ENCODE measurements at regions not wholly inside any gene's neighbourhood (a gene's known extent, or its start where the extent isn't known, plus 50 kb on each side); places are given as distances from the start of the nearest gene placed in this dataset.

- CTCF ChIA-PET: no interaction called here
- DNase-seq: no peak
These were observed 365.2 kb downstream of the SPATA31D1 start for GRCh38 chr9:82353631-82354278.

DNA sequence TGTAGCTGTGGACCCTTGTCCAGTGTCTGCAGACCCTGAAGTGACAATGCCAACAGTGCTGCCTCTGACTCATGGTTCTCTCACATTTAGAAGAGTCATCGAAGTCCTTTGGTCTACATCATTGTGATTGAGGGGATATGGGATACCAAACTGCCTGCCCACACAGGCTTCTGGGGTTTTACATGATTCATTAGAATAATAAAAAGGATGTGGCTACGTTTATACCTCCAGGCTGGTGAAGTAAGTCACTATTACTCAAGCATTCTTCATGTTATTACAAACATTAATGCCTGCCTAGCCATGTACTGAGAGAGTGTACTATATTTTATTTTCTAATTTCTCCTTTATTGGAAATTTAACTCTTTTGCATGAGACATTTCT lies 365.7 kb downstream of the SPATA31D1 start:
- ChIA-PET CTCF (no interaction called here), POLR2A (no interaction called here)
- Mint-ChIP-seq H3K27ac (no peak overlapping the region), H3K9me3 (ENCODE audit: insufficient read depth) (peaks cover 10% of the 10 kb centered on the region), H3K27me3 (ENCODE audit: low read depth) (no peaks in the 10 kb centered on the region), H3K4me3 (no peak overlapping the region), H3K36me3 (ENCODE audit: low read depth) (no peaks in the 10 kb centered on the region), H3K4me1 (ENCODE audit: low read depth) (no peaks in the 10 kb centered on the region)
- no peak for DNase-seq
- ATAC-seq: no peak

More at GRCh38 chr9:82353631-82354278, 365.2 kb downstream of the SPATA31D1 start:
- Mint-ChIP-seq H3K36me3 (ENCODE audit: low read depth) (no peaks in the 10 kb centered on the region), H3K4me3 (no peak overlapping the region), H3K4me1 (ENCODE audit: low read depth) (no peaks in the 10 kb centered on the region), H3K27me3 (ENCODE audit: low read depth) (no peaks in the 10 kb centered on the region), H3K9me3 (ENCODE audit: insufficient read depth) (peaks cover 10% of the 10 kb centered on the region), H3K27ac (no peak overlapping the region)
- POLR2A ChIA-PET: no interaction called here
- no peak for ATAC-seq

DNA sequence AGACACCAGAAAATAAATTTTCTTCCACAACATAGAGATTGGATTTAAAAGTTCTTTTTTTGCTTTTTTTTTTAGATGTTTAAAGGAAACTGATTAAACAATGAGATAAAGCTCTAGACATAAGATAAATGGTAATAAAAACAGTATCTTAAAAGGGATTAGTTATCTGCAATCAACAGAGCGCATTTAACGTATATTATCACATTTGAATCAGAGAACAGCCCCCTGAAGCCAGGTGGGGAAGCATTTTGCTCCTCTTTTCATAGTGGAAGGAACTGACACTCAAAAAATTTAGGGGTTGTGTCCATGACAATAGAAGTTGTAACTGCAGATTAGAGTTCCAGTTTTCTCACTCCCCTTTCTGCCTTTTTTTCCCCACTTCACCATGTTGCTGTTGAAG lies 367.6 kb downstream of the SPATA31D1 start:
- Mint-ChIP-seq H3K9me3 (ENCODE audit: insufficient read depth) (peaks cover 10% of the 10 kb centered on the region), H3K4me1 (ENCODE audit: low read depth) (no peaks in the 10 kb centered on the region), H3K4me3 (no peak overlapping the region), H3K27ac (no peak overlapping the region), H3K27me3 (ENCODE audit: low read depth) (no peaks in the 10 kb centered on the region), H3K36me3 (ENCODE audit: low read depth) (no peaks in the 10 kb centered on the region)
- ChIA-PET POLR2A (no interaction called here), CTCF (no interaction called here)
- DNase-seq (no peak), ATAC-seq (no peak)

DNA sequence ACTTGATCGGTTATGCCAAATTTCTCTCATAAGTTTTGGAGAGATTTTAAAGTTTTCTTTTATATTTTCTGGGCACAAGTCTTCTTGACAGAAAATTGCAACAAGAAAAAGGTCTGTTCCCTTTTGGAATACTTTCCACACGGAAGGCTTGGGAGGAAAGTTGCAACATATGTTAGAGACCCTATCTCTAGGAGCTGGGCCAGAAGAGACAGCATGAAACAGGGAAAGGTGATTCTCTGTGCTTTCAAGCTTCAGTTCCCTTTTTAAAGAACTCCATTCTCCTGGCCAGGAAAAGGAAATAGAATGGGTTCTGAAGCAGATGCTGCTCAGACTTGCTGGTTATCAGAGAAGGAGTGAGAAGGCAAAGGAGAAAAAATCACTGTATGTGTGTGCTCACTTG lies 368.3 kb downstream of the SPATA31D1 start:
- Mint-ChIP-seq H3K27me3 (ENCODE audit: low read depth) (no peaks in the 10 kb centered on the region), H3K4me3 (no peak overlapping the region), H3K27ac (no peak overlapping the region), H3K9me3 (ENCODE audit: insufficient read depth) (peaks cover 10% of the 10 kb centered on the region), H3K4me1 (ENCODE audit: low read depth) (no peaks in the 10 kb centered on the region), H3K36me3 (ENCODE audit: low read depth) (no peaks in the 10 kb centered on the region)
- DNase-seq (no peak), ATAC-seq (no peak)
- CTCF ChIA-PET: no interaction called here
- POLR2A ChIA-PET: no interaction called here

- Mint-ChIP-seq H3K36me3 (ENCODE audit: low read depth) (no peaks in the 10 kb centered on the region), H3K9me3 (ENCODE audit: insufficient read depth) (peaks cover 10% of the 10 kb centered on the region), H3K4me3 (no peak overlapping the region), H3K4me1 (ENCODE audit: low read depth) (no peaks in the 10 kb centered on the region), H3K27ac (no peak overlapping the region), H3K27me3 (ENCODE audit: low read depth) (no peaks in the 10 kb centered on the region)
- ATAC-seq (no peak), DNase-seq (no peak)
- ChIA-PET POLR2A (no interaction called here), CTCF (no interaction called here)
These were observed 374.6 kb downstream of the SPATA31D1 start for GRCh38 chr9:82363198-82363597.

GRCh38 chr9:82363682-82364081 lies 375.1 kb downstream of the SPATA31D1 start:
- ChIA-PET POLR2A (no interaction called here), CTCF (no interaction called here)
- Mint-ChIP-seq H3K36me3 (ENCODE audit: low read depth) (no peaks in the 10 kb centered on the region), H3K9me3 (ENCODE audit: insufficient read depth) (peaks cover 8% of the 10 kb centered on the region), H3K27me3 (ENCODE audit: low read depth) (no peaks in the 10 kb centered on the region), H3K4me1 (ENCODE audit: low read depth) (no peaks in the 10 kb centered on the region), H3K27ac (no peak overlapping the region), H3K4me3 (no peak overlapping the region)
- DNase-seq: no peak
- no peak for ATAC-seq

DNA sequence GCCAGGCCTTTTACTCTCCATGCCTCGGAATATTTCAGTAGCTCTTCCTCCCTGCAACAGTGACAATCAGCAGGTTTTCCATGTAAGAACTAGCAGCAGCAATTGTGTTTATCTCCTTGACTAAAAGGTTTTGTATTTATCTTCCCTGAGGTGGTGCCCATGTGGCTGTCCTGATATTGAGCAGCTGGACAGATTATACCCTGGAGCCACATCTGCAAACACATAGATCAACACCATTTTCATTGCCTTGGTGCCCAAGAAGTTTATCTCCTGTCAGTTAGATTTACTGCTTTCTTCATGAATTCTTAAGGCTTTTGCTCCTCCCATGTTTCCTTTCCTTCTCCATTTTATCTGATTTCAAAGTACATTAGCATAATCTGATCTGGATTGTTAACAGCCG lies 378.4 kb downstream of the SPATA31D1 start:
- ATAC-seq (no peak), DNase-seq (no peak)
- Mint-ChIP-seq H3K4me1 (ENCODE audit: low read depth) (no peaks in the 10 kb centered on the region), H3K27ac (no peak overlapping the region), H3K9me3 (ENCODE audit: insufficient read depth) (no peaks in the 10 kb centered on the region), H3K4me3 (no peak overlapping the region), H3K27me3 (ENCODE audit: low read depth) (no peaks in the 10 kb centered on the region), H3K36me3 (ENCODE audit: low read depth) (no peaks in the 10 kb centered on the region)
- CTCF ChIA-PET: no interaction called here
- POLR2A ChIA-PET: no interaction called here

- Mint-ChIP-seq H3K4me1 (ENCODE audit: low read depth) (no peaks in the 10 kb centered on the region), H3K27ac (no peak overlapping the region)
These were observed 379.4 kb downstream of the SPATA31D1 start for GRCh38 chr9:82367929-82368328.

GRCh38 chr9:82369251-82369945 lies 380.8 kb downstream of the SPATA31D1 start:
- Mint-ChIP-seq H3K36me3 (ENCODE audit: low read depth) (no peaks in the 10 kb centered on the region), H3K27ac (no peak overlapping the region), H3K4me3 (no peak overlapping the region), H3K27me3 (ENCODE audit: low read depth) (no peaks in the 10 kb centered on the region), H3K4me1 (ENCODE audit: low read depth) (no peaks in the 10 kb centered on the region), H3K9me3 (ENCODE audit: insufficient read depth) (no peaks in the 10 kb centered on the region)
- ChIA-PET CTCF (no interaction called here), POLR2A (no interaction called here)
- no peak for ATAC-seq
- DNase-seq: no peak

More at GRCh38 chr9:82367929-82368328, 379.4 kb downstream of the SPATA31D1 start:
- ATAC-seq (no peak), DNase-seq (no peak)
- Mint-ChIP-seq H3K9me3 (ENCODE audit: insufficient read depth) (no peaks in the 10 kb centered on the region), H3K36me3 (ENCODE audit: low read depth) (no peaks in the 10 kb centered on the region), H3K27me3 (ENCODE audit: low read depth) (no peaks in the 10 kb centered on the region), H3K4me3 (no peak overlapping the region)
- ChIA-PET CTCF (no interaction called here), POLR2A (no interaction called here)

- CTCF ChIA-PET: no interaction called here
- Mint-ChIP-seq H3K27ac (no peak overlapping the region), H3K9me3 (ENCODE audit: insufficient read depth) (no peaks in the 10 kb centered on the region), H3K4me1 (ENCODE audit: low read depth) (no peaks in the 10 kb centered on the region), H3K36me3 (ENCODE audit: low read depth) (no peaks in the 10 kb centered on the region), H3K27me3 (ENCODE audit: low read depth) (no peaks in the 10 kb centered on the region), H3K4me3 (no peak overlapping the region)
- ATAC-seq (no peak), DNase-seq (no peak)
- POLR2A ChIA-PET: no interaction called here
These were observed 386.5 kb downstream of the SPATA31D1 start for GRCh38 chr9:82375041-82375440.

DNA sequence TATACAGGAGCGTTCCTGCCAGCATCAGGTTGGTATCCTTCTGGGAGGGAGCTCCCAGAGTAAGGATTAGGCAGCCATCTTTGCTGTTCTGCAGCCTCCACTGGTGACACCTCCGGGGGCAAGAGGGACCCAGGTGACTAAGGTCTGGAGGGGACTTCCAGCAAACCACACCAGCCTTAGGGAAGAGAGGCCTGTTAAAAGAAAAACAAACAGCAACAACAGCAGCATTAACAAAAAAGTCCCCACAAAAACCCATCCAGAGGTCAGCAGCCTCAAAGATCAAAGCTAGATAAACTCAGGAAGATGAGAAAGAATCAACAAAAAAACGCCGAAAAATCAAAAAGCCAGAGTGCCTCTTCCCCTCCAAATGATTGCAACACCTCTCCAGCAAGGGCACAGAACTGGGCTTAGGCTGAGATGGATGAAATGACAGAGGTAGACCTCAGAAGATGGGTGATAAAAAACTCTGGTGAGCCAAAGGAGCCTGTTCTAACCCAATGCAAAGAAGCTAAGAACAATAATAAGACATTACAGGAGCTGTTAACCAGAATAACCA lies 388.2 kb downstream of the SPATA31D1 start:
- ATAC-seq: no peak
- DNase-seq: no peak

GRCh38 chr9:82382887-82383616 lies 394.5 kb downstream of the SPATA31D1 start:
- no peak for ATAC-seq
- no peak for DNase-seq
- Mint-ChIP-seq H3K27ac (no peak overlapping the region), H3K4me3 (no peak overlapping the region), H3K36me3 (ENCODE audit: low read depth) (no peaks in the 10 kb centered on the region), H3K9me3 (ENCODE audit: insufficient read depth) (no peaks in the 10 kb centered on the region), H3K4me1 (ENCODE audit: low read depth) (no peaks in the 10 kb centered on the region), H3K27me3 (ENCODE audit: low read depth) (no peaks in the 10 kb centered on the region)
- ChIA-PET POLR2A (no interaction called here), CTCF (no interaction called here)

More for the DNA sequence above, 388.2 kb downstream of the SPATA31D1 start:
- Mint-ChIP-seq H3K27me3 (ENCODE audit: low read depth) (no peaks in the 10 kb centered on the region), H3K4me1 (ENCODE audit: low read depth) (no peaks in the 10 kb centered on the region), H3K4me3 (no peak overlapping the region), H3K36me3 (ENCODE audit: low read depth) (no peaks in the 10 kb centered on the region), H3K27ac (no peak overlapping the region), H3K9me3 (ENCODE audit: insufficient read depth) (no peaks in the 10 kb centered on the region)
- ChIA-PET POLR2A (interaction anchor here (0.6 kb wide), 1 partner anchor 17 kb away, joined by 3 read pairs; no protein-coding TSS in a partner anchor), CTCF (no interaction called here)

Measured in activated CD8-positive, alpha-beta T cell treated with anti-CD3 and anti-CD28 coated beads, Interleukin-2, amount 10 ng/mL, durations not matched to agents 7 days and 5 days (primary cell).